ENCODE measurements at regions not wholly inside any gene's neighbourhood (a gene's known extent, or its start where the extent isn't known, plus 50 kb on each side); places are given as distances from the start of the nearest gene placed in this dataset.

DNA sequence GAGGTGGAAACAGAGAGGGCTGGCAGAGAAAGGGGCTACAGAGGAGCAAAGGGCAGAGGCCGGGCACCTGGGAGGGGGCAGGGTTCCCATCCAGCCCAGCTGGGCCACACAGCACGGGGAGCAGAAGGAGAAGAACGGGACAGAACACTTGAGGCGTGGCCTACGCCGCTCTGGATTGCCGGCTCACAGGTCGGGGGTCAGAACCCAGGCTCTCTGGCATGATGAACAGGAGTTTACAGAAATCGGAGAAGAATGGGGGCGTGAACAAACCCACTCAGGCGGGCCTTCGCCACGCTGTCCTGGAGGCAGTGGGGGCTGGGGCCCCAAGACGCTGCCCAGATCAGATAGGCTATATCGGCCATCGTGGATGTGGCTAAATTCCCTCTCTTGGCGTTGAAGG lies 362.2 kb upstream of the SHH start:
- TF ChIP-seq, protein P1, sequence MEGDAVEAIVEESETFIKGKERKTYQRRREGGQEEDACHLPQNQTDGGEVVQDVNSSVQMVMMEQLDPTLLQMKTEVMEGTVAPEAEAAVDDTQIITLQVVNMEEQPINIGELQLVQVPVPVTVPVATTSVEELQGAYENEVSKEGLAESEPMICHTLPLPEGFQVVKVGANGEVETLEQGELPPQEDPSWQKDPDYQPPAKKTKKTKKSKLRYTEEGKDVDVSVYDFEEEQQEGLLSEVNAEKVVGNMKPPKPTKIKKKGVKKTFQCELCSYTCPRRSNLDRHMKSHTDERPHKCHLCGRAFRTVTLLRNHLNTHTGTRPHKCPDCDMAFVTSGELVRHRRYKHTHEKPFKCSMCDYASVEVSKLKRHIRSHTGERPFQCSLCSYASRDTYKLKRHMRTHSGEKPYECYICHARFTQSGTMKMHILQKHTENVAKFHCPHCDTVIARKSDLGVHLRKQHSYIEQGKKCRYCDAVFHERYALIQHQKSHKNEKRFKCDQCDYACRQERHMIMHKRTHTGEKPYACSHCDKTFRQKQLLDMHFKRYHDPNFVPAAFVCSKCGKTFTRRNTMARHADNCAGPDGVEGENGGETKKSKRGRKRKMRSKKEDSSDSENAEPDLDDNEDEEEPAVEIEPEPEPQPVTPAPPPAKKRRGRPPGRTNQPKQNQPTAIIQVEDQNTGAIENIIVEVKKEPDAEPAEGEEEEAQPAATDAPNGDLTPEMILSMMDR (IDR thresholded peaks at IDR 0.05) = no peak
- TF ChIP-seq POLR2A (IDR thresholded peaks at IDR 0.05) = no peak

Measured in thyroid gland (tissue), 4 donors.